H1 (cell line): ENCODE measurements at regions not wholly inside any gene's neighbourhood (a gene's known extent, or its start where the extent isn't known, plus 50 kb on each side); places are given as distances from the start of the nearest gene placed in this dataset.

ENCODE experiments used
- CTCF ChIA-PET: fragments of 300-600 bp; sonication (Branson Sonifier 250); formaldehyde crosslinking; loops from one replicate; lab custom pipeline; 2021; ENCODE audit not compliant: partially characterized antibody; lab: Charles Lee
- POLR2A ChIA-PET: fragments of 300-600 bp; sonication (Branson Sonifier 250); formaldehyde crosslinking; loops from one replicate; lab custom pipeline; 2021; ENCODE audit warnings: inconsistent platforms; ENCODE audit not compliant: partially characterized antibody; lab: Charles Lee
- DNase-seq, 2 experiments: peaks; one replicate each; pipeline versions ENCODE4 v3.0.0 to v3.0.0-alpha.2; 2010 to 2022; ENCODE audit warnings: low spot score in 2 of 2, low read depth in 1 of 2, mixed read lengths in 1 of 2
- FAIRE-seq: peaks from 2 replicates; lab custom pipeline; 2011; peaks lifted over from hg19 to GRCh38; lab: Jason Lieb, UNC
- H2AFZ ChIP-seq: 2 replicates; pipeline ENCODE4 v1.8.1; 2012; ENCODE audit warnings: low read length, inconsistent platforms
- H2AK5ac ChIP-seq: 2 replicates; pipeline ENCODE4 v1.6.1; 2013; ENCODE audit warnings: low read depth, low read length
- H2BK120ac ChIP-seq: replicated peaks from 2 replicates; pipeline ENCODE3; 2013; ENCODE audit warnings: low read depth, low read length, inconsistent platforms
- H2BK12ac ChIP-seq: 2 replicates; pipeline ENCODE4 v1.6.1; 2013; ENCODE audit warnings: low read depth, low read length
- H2BK15ac ChIP-seq: 2 replicates; pipeline ENCODE4 v1.6.1; 2013; ENCODE audit warnings: low read length
- H2BK20ac ChIP-seq: 2 replicates; pipeline ENCODE4 v1.6.1; 2013; ENCODE audit warnings: low read length
- H2BK5ac ChIP-seq: 2 replicates; pipeline ENCODE4 v1.6.1; 2013; ENCODE audit warnings: low read depth, low read length
- H3K14ac ChIP-seq: 2 replicates; pipeline ENCODE4 v1.6.1; 2013; ENCODE audit warnings: inconsistent platforms; ENCODE audit not compliant: insufficient read length
- H3K18ac ChIP-seq: 2 replicates; pipeline ENCODE4 v1.6.1; 2013; ENCODE audit warnings: low read length; ENCODE audit errors: extremely low read depth
- H3K23ac ChIP-seq: 2 replicates; pipeline ENCODE4 v1.6.1; 2013; ENCODE audit warnings: inconsistent platforms; ENCODE audit not compliant: insufficient read length
- H3K23me2 ChIP-seq: 2 replicates; pipeline ENCODE4 v1.6.1; 2013; ENCODE audit warnings: low read depth, low read length
- H3K27ac ChIP-seq: 2 replicates; pipeline ENCODE4 v1.6.1; 2011; ENCODE audit warnings: low read depth, low read length, inconsistent platforms
- H3K27me3 ChIP-seq, 4 experiments: replicated peaks in 1 of 4; 1 replicate in 1 of 4; 2 replicates in 3 of 4; pipeline versions ENCODE4 v1.6.1 to v1.8.1; 2011 to 2013; ENCODE audit warnings: low read length in 3 of 4, mild to moderate bottlenecking in 3 of 4, inconsistent platforms in 2 of 4, mixed read lengths in 2 of 4, moderate library complexity in 1 of 4; ENCODE audit not compliant: control insufficient read depth in 3 of 4, insufficient read depth in 3 of 4; ENCODE audit errors: extremely low read depth in 1 of 4
- H3K36me3 ChIP-seq, 4 experiments: 2 replicates each; pipeline versions ENCODE4 v1.6.1 to v1.8.1; 2011 to 2013; ENCODE audit warnings: mild to moderate bottlenecking in 4 of 4, low read length in 3 of 4, moderate library complexity in 2 of 4, control low read depth in 1 of 4, inconsistent platforms in 1 of 4; ENCODE audit not compliant: insufficient read depth in 4 of 4, control insufficient read depth in 2 of 4
- H3K4ac ChIP-seq: replicated peaks from 2 replicates; pipeline ENCODE3; 2013; ENCODE audit warnings: low read length, low read depth, mixed read lengths, inconsistent platforms; ENCODE audit not compliant: insufficient read length
- H3K4me1 ChIP-seq, 4 experiments: replicated peaks in 1 of 4; 1 replicate in 1 of 4; 2 replicates in 3 of 4; pipeline versions ENCODE4 v1.6.1 to v1.8.1; 2011 to 2013; ENCODE audit warnings: low read length in 3 of 4, inconsistent platforms in 2 of 4, mixed read lengths in 1 of 4; ENCODE audit not compliant: insufficient read depth in 4 of 4, control insufficient read depth in 3 of 4
- H3K4me2 ChIP-seq, 2 experiments: 2 replicates each; pipeline versions ENCODE4 v1.6.1 to v1.8.1; 2011 to 2013; ENCODE audit warnings: low read depth in 2 of 2, low read length in 2 of 2, control low read depth in 1 of 2, inconsistent platforms in 1 of 2, mild to moderate bottlenecking in 1 of 2; ENCODE audit not compliant: insufficient read depth in 1 of 2
- H3K4me3 ChIP-seq, 4 experiments: fragments of 200-600, 300-600 bp in 1 of 4; sonication (generic), shearing (Covaris generic), sonication (Bioruptor Twin) in 1 of 4; 2 replicates each; pipeline versions ENCODE4 v1.5.1 to v1.8.1; 2011 to 2016; ENCODE audit warnings: low read length in 4 of 4, low read depth in 3 of 4, control low read depth in 2 of 4, inconsistent platforms in 2 of 4, mild to moderate bottlenecking in 2 of 4, mixed read lengths in 1 of 4, moderate library complexity in 1 of 4; ENCODE audit not compliant: insufficient read depth in 2 of 4; ENCODE audit errors: extremely low read depth in 1 of 4
- H3K56ac ChIP-seq: replicated peaks from 2 replicates; pipeline ENCODE3; 2013; ENCODE audit warnings: low read depth, mild to moderate bottlenecking, mixed read lengths, low read length, inconsistent platforms; ENCODE audit not compliant: insufficient read length
- H3K79me1 ChIP-seq: 2 replicates; pipeline ENCODE4 v1.6.1; 2013; ENCODE audit warnings: low read depth, low read length, control low read depth
- H3K79me2 ChIP-seq, 2 experiments: 2 replicates each; pipeline versions ENCODE4 v1.6.1 to v1.8.1; 2012 to 2013; ENCODE audit warnings: low read length in 2 of 2, mild to moderate bottlenecking in 2 of 2, inconsistent platforms in 1 of 2; ENCODE audit not compliant: insufficient read depth in 2 of 2, control insufficient read depth in 1 of 2
- H3K9ac ChIP-seq, 4 experiments: replicated peaks in 1 of 4; 1 replicate in 1 of 4; 2 replicates in 3 of 4; pipeline versions ENCODE4 v1.6.1 to v1.8.1; 2011 to 2013; ENCODE audit warnings: low read depth in 3 of 4, low read length in 3 of 4, control low read depth in 2 of 4, mild to moderate bottlenecking in 2 of 4, moderate library complexity in 2 of 4, inconsistent platforms in 1 of 4; ENCODE audit errors: extremely low read depth in 1 of 4
- H3K9me3 ChIP-seq, 2 experiments: 2 replicates each; pipeline versions ENCODE4 v1.6.1 to v1.8.1; 2012 to 2013; ENCODE audit warnings: mild to moderate bottlenecking in 2 of 2, moderate library complexity in 2 of 2, control low read depth in 1 of 2, inconsistent platforms in 1 of 2, low read depth in 1 of 2, low read length in 1 of 2, mixed read lengths in 1 of 2; ENCODE audit not compliant: insufficient read depth in 2 of 2
- H4K20me1 ChIP-seq, 2 experiments: replicated peaks in 1 of 2; 2 replicates each; pipeline versions ENCODE3 to v1.8.1; 2011 to 2013; ENCODE audit warnings: inconsistent platforms in 2 of 2, low read length in 2 of 2, mild to moderate bottlenecking in 1 of 2; ENCODE audit not compliant: insufficient read depth in 2 of 2, control insufficient read depth in 1 of 2
- H4K5ac ChIP-seq: 2 replicates; pipeline ENCODE4 v1.6.1; 2013; ENCODE audit warnings: low read length, low read depth, mixed read lengths, inconsistent platforms; ENCODE audit not compliant: insufficient read length
- H4K8ac ChIP-seq: 2 replicates; pipeline ENCODE4 v1.8.0; 2013; ENCODE audit warnings: mild to moderate bottlenecking, moderate library complexity, low read length, inconsistent platforms; ENCODE audit not compliant: insufficient read depth; ENCODE audit errors: extremely low read depth
- H4K91ac ChIP-seq: replicated peaks from 2 replicates; pipeline ENCODE3; 2013; ENCODE audit warnings: low read length, mixed read lengths, inconsistent platforms; ENCODE audit not compliant: insufficient read length
- BACH1 ChIP-seq: IDR thresholded peaks from 2 replicates; pipeline ENCODE4 v1.6.1; 2012; ENCODE audit warnings: low read length, improper control_type of control experiment
- CBX5 ChIP-seq: fragments of 300-800, 300-1000 bp; sonication (generic); IDR thresholded peaks from 2 replicates; pipeline ENCODE4 v1.7.1; 2016; ENCODE audit warnings: antibody characterized with exemption, low read length, low read depth
- EGR1 ChIP-seq: IDR thresholded peaks from 2 replicates; pipeline ENCODE4 v1.6.1; 2011; ENCODE audit warnings: low read depth, low read length, borderline replicate concordance
- HDAC2 ChIP-seq, 2 experiments: fragments of 300-600 bp in 1 of 2; sonication (generic) in 1 of 2; IDR thresholded peaks; 2 replicates each; pipeline ENCODE4 v1.6.1; 2011 to 2012; ENCODE audit warnings: low read depth in 2 of 2, low read length in 2 of 2, mild to moderate bottlenecking in 2 of 2, moderate library complexity in 2 of 2, borderline replicate concordance in 1 of 2, inconsistent platforms in 1 of 2
- JUND ChIP-seq: IDR thresholded peaks from 2 replicates; pipeline ENCODE4 v1.6.1; 2011; ENCODE audit warnings: mild to moderate bottlenecking, improper control_type of control experiment, low read length
- KDM4A ChIP-seq: IDR thresholded peaks from one replicate; pipeline ENCODE4 v1.7.1; 2012; ENCODE audit warnings: low read depth, mild to moderate bottlenecking, moderate library complexity, low read length, inconsistent platforms; ENCODE audit not compliant: severe bottlenecking
- NRF1 ChIP-seq: IDR thresholded peaks from 2 replicates; pipeline ENCODE4 v1.6.1; 2011; ENCODE audit warnings: mild to moderate bottlenecking, low read depth, low read length, improper control_type of control experiment
- RAD21 ChIP-seq, 2 experiments: IDR thresholded peaks in 1 of 2; conservative IDR thresholded peaks in 1 of 2; 2 replicates each; pipeline ENCODE4 v1.6.1; 2011; ENCODE audit warnings: low read depth in 2 of 2, low read length in 2 of 2, improper control_type of control experiment in 1 of 2, inconsistent platforms in 1 of 2, mild to moderate bottlenecking in 1 of 2, moderate library complexity in 1 of 2
- RFX5 ChIP-seq: IDR thresholded peaks from 2 replicates; pipeline ENCODE4 v1.6.1; 2011; ENCODE audit warnings: low read depth, low read length, improper control_type of control experiment, borderline replicate concordance
- SUZ12 ChIP-seq: fragments of 200-600 bp; sonication (generic); IDR thresholded peaks from 2 replicates; pipeline ENCODE4 v1.6.1; 2012; ENCODE audit warnings: mild to moderate bottlenecking, inconsistent platforms, low read length, moderate library complexity, mixed read lengths
- TAF7 ChIP-seq: optimal IDR thresholded peaks from 2 replicates; pipeline ENCODE3; 2011; ENCODE audit warnings: low read depth, mild to moderate bottlenecking, inconsistent platforms, low read length, moderate library complexity, borderline replicate concordance
- TF ChIP-seq, protein P1 (sequence below), 3 experiments: IDR thresholded peaks; 1 replicate in 2 of 3; 2 replicates in 1 of 3; pipeline versions ENCODE4 v1.5.1 to v1.6.1; 2011; ENCODE audit warnings: low read length in 3 of 3, mild to moderate bottlenecking in 3 of 3, inconsistent platforms in 2 of 3, low read depth in 1 of 3, moderate library complexity in 1 of 3; ENCODE audit not compliant: insufficient read depth in 1 of 3; ENCODE audit errors: control extremely low read depth in 1 of 3

DNA sequence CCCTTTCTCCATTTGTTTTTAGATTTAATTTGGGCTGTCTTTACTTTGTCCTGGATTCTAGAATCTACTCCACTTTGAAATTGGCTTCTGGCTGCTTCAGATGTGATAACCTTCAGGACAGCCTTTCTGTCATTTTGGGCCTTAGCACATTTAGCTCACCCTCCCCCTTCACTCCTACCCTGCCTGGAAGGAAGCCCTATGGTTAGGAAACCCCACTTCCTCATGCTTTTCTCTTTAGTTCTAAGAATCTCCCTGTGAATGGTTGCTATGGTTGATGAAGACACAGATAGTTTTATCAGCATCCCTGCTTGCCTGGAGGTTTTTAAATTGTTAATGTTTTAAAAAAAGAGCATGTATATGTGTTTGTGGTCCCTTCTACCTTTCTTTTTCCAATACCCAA is 100.7 kb upstream of the PTPN13 start:
- Histone ChIP-seq H2BK20ac (no peak overlapping the region), H3K4me2 (no peak overlapping the region), H3K9ac (no peak overlapping the region), H3K36me3 (no peaks in the 10 kb centered on the region), H4K8ac (no peak overlapping the region), H4K20me1 (no peaks in the 10 kb centered on the region), H3K4ac (no peak overlapping the region), H3K4me1 (peaks cover 0 to 11% (median 2%) of the 10 kb centered on the region in 4 experiments; a peak in 2 of 7 replicates), H2BK12ac (no peak overlapping the region), H3K79me2 (no peaks in the 10 kb centered on the region), H3K18ac (no peak overlapping the region), H4K5ac (no peak overlapping the region), H2BK120ac (no peak overlapping the region), H2BK5ac (no peak overlapping the region), H2BK15ac (no peak overlapping the region), H3K23me2 (no peaks in the 10 kb centered on the region), H3K56ac (no peak overlapping the region), H3K27me3 (no peaks in the 10 kb centered on the region), H3K9me3 (no peaks in the 10 kb centered on the region), H4K91ac (no peak overlapping the region), H3K4me3 (no peak overlapping the region), H3K79me1 (no peaks in the 10 kb centered on the region), H3K14ac (no peak overlapping the region), H3K23ac (no peak overlapping the region), H2AFZ (no peak overlapping the region), H2AK5ac (no peak overlapping the region), H3K27ac (no peak overlapping the region)
- POLR2A ChIA-PET: no interaction called here
- CTCF ChIA-PET: interaction anchor here (4.6 to 6.7 kb wide), 2 partner anchors 16 to 325 kb away, joined by 20 to 68 read pairs; no protein-coding TSS in a partner anchor
- no peak for FAIRE-seq
- DNase-seq: no peak
- TF ChIP-seq JUND (no peak), NRF1 (no peak), HDAC2 (IDR thresholded peaks at IDR 0.05; ENCODE audit: borderline replicate concordance in 1 of 2, low read depth in 2 of 2, low read length in 2 of 2) (no peak), CBX5 (no peak), SUZ12 (no peak), EGR1 (no peak), RAD21 (IDR thresholded peaks at IDR 0.05 in 1 of 2, conservative IDR thresholded peaks at IDR 0.05 in 1 of 2; ENCODE audit: low read depth in 2 of 2, low read length in 2 of 2) (no peak), KDM4A (no peak), BACH1 (no peak), TAF7 (no peak), RFX5 (no peak)
- TF ChIP-seq, protein P1, sequence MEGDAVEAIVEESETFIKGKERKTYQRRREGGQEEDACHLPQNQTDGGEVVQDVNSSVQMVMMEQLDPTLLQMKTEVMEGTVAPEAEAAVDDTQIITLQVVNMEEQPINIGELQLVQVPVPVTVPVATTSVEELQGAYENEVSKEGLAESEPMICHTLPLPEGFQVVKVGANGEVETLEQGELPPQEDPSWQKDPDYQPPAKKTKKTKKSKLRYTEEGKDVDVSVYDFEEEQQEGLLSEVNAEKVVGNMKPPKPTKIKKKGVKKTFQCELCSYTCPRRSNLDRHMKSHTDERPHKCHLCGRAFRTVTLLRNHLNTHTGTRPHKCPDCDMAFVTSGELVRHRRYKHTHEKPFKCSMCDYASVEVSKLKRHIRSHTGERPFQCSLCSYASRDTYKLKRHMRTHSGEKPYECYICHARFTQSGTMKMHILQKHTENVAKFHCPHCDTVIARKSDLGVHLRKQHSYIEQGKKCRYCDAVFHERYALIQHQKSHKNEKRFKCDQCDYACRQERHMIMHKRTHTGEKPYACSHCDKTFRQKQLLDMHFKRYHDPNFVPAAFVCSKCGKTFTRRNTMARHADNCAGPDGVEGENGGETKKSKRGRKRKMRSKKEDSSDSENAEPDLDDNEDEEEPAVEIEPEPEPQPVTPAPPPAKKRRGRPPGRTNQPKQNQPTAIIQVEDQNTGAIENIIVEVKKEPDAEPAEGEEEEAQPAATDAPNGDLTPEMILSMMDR (IDR thresholded peaks at IDR 0.05; ENCODE audit: control extremely low read depth in 1 of 3, insufficient read depth in 1 of 3, low read depth in 1 of 3, low read length in 3 of 3): no peak
